Karpas-422 (cell line): ENCODE measurements at regions not wholly inside any gene's neighbourhood (a gene's known extent, or its start where the extent isn't known, plus 50 kb on each side); places are given as distances from the start of the nearest gene placed in this dataset. TPM values are rescaled to one million over a fixed set of nuclear protein-coding genes. Genes with fewer than 3 reads are reported as not detected.

Source experiments
- DNase-seq: peaks from one replicate; pipeline ENCODE4 v3.0.0-alpha.2; 2015
- H2AFZ ChIP-seq: fragments of 200-600 bp; sonication (generic); 2 replicates; pipeline ENCODE4 v1.6.1; 2014; ENCODE audit warnings: antibody characterized with exemption, low read length, mixed read lengths
- H3K27ac ChIP-seq: fragments of 200-600 bp; sonication (generic); 2 replicates; pipeline ENCODE4 v1.5.1; 2014; ENCODE audit warnings: mild to moderate bottlenecking, low read length, moderate library complexity
- H3K27me3 ChIP-seq: fragments of 200-600 bp; sonication (generic); 2 replicates; pipeline ENCODE4 v1.6.1; 2014; ENCODE audit warnings: low read length, mixed read lengths
- H3K36me3 ChIP-seq: fragments of 200-600 bp; sonication (generic); 2 replicates; pipeline ENCODE4 v1.6.1; 2014; ENCODE audit warnings: low read length, mixed read lengths; ENCODE audit not compliant: insufficient read depth
- H3K4me1 ChIP-seq: fragments of 200-600 bp; sonication (generic); 2 replicates; pipeline ENCODE4 v1.6.1; 2014; ENCODE audit warnings: mild to moderate bottlenecking, low read length, mixed read lengths
- H3K4me2 ChIP-seq: fragments of 200-600 bp; sonication (generic); 2 replicates; pipeline ENCODE4 v1.6.1; 2014; ENCODE audit warnings: low read length, low read depth, mild to moderate bottlenecking; ENCODE audit not compliant: poor library complexity, severe bottlenecking
- H3K4me3 ChIP-seq: fragments of 200-600 bp; sonication (generic); 2 replicates; pipeline ENCODE4 v1.5.1; 2014; ENCODE audit warnings: mild to moderate bottlenecking, antibody characterized with exemption, low read length, mixed read lengths
- H3K79me2 ChIP-seq: fragments of 200-600 bp; sonication (generic); 2 replicates; pipeline ENCODE4 v1.6.1; 2014; ENCODE audit warnings: mild to moderate bottlenecking, low read length, mixed read lengths
- H3K9ac ChIP-seq: fragments of 200-600 bp; sonication (generic); 2 replicates; pipeline ENCODE4 v1.6.0; 2014; ENCODE audit warnings: low read length
- H3K9me2 ChIP-seq: fragments of 200-600 bp; sonication (generic), shearing (Covaris generic); replicated peaks from 2 replicates; pipeline ENCODE4 v1.6.0; 2014; ENCODE audit warnings: mild to moderate bottlenecking, low read length, moderate library complexity; ENCODE audit not compliant: insufficient read depth
- H3K9me3 ChIP-seq: fragments of 300-700, 200-600 bp; sonication (generic); 2 replicates; pipeline ENCODE4 v1.6.1; 2014; ENCODE audit warnings: low read length, mixed read lengths
- H4K20me1 ChIP-seq: fragments of 200-600 bp; sonication (generic); 2 replicates; pipeline ENCODE4 v1.6.1; 2014; ENCODE audit warnings: mild to moderate bottlenecking, antibody characterized with exemption, low read length, low read depth; ENCODE audit not compliant: insufficient read depth
- small RNA-seq: library from RNA; depleted of rRNA; stranded (forward); fragments of <200 nt; gene quantifications from one replicate; pipeline ENCODE3, GENCODE V24; 2014

DNA sequence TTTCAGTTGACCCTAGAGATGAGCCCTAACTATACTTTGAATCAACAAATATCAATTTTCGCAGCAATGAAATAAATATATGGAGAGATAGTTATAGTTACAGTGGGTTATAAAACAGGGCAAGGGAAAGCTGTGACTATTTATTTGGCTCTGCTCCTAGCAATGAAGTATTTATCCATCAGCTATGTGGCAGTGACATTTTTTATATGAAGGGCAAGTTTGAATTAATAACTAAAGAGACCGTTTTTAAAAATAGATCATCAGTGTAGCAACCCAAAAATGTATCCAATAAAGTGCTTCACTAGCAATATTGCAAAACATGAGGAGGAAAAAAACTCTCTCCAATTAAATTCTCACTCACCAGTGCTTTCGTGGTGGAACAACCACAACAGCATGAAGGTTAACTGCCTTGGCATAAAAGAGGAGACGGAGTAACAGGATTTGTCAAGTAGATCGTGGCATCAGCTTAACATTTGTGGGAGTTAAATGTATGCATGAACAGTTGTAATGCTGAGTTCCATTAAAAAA is 58.1 kb upstream of the NUDT4 start:
- Histone ChIP-seq H4K20me1 (no peaks in the 10 kb centered on the region), H3K9me3 (no peaks in the 10 kb centered on the region), H3K36me3 (no peaks in the 10 kb centered on the region), H3K4me2 (no peak overlapping the region), H2AFZ (no peak overlapping the region), H3K4me3 (no peak overlapping the region), H3K79me2 (no peaks in the 10 kb centered on the region), H3K27ac (no peak overlapping the region), H3K9ac (no peak overlapping the region), H3K4me1 (no peaks in the 10 kb centered on the region), H3K27me3 (no peaks in the 10 kb centered on the region), H3K9me2 (no peaks in the 10 kb centered on the region)
- DNase-seq, result no peak

DNA sequence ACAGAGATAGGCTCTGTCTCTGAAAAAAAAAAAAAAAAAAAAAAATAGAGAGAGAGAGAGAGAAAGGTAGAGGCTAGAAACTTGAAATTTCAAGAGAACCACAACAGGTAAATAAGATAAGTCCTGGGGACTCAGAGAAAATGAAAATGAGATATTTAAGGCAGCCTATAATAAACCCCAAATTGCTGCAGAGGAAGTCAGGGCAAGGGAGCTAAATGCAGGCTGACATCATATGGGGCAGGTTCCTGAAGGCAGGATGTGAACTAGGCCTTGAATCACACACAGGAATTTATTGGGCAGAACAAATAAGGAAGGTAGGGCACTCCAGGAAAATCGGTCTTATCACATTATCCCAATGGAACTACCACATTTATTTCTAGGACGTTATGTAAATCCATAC is 54.9 kb upstream of the NUDT4 start:
- Histone ChIP-seq H2AFZ (no peak overlapping the region), H3K4me2 (no peak overlapping the region), H3K9me3 (no peaks in the 10 kb centered on the region), H3K27ac (no peak overlapping the region), H3K79me2 (no peaks in the 10 kb centered on the region), H3K9me2 (no peaks in the 10 kb centered on the region), H3K4me3 (no peak overlapping the region), H4K20me1 (no peaks in the 10 kb centered on the region), H3K4me1 (no peaks in the 10 kb centered on the region), H3K9ac (no peak overlapping the region), H3K27me3 (no peaks in the 10 kb centered on the region), H3K36me3 (no peaks in the 10 kb centered on the region)
- DNase-seq, result no peak

DNA sequence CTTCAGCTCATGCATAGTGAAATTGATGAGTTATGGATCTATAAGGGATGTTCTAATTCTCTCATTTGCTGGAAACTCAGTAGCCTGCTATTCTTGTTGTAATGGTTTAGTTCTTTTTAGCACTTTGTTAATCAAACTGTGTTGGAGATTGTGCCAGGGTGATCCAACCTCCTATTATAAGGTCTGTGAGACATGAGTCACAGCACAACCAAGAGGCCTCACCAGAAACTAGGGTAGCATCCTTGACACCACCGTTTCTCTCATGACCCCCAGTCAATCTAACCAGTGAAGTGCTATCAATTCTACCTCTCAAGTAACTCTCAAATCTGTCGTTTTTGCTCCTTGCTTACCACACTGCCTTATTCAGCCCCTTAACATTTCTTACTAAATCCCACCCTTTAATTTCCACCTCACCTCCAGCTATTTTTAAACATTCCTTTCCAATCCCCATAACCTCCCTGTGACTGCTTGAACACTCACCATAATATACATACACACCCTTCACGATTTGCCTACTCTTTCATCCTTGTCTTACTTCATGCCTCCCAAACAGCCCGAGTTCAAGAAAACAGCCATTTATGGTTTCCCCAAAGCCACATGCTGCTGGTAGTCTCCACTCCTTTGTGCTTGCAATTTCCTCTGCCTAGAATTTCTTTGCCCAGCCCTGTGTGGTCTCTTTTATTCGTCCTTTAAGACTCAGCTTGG is 53.9 kb upstream of the NUDT4 start:
- Histone ChIP-seq H3K27me3 (no peaks in the 10 kb centered on the region), H4K20me1 (no peaks in the 10 kb centered on the region), H3K4me1 (no peaks in the 10 kb centered on the region), H3K4me3 (no peak overlapping the region), H3K4me2 (no peak overlapping the region), H2AFZ (no peak overlapping the region), H3K79me2 (no peaks in the 10 kb centered on the region), H3K36me3 (no peaks in the 10 kb centered on the region), H3K9ac (no peak overlapping the region), H3K9me3 (no peaks in the 10 kb centered on the region), H3K9me2 (no peaks in the 10 kb centered on the region), H3K27ac (no peak overlapping the region)
- no peak for DNase-seq

DNA sequence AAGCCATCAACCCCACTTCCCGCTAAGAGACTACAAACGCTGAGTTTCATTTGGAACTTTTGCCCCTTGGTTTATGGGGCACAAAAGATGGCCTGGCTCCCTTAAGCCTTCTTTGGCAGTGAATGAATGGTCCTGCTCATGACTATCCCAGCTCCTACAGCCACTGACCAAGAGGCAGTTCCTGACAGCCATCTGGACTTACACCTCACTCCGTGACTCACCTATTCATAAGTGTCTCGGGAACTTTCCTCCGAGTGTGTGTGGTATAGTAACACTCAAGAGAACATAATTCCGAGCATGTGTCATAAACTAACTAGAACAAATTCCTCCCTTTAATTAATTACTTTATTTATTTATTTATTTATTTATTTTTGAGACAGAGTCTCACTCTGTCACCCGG is 51.9 kb upstream of the NUDT4 start:
- DNase-seq, result no peak
- H3K4me3 ChIP-seq, result no peak overlapping the region
- H3K9me3 ChIP-seq, result no peaks in the 10 kb centered on the region
- no peak overlapping the region for H3K27ac ChIP-seq
- no peaks in the 10 kb centered on the region for H3K9me2 ChIP-seq
- no peaks in the 10 kb centered on the region for H3K36me3 ChIP-seq
- H3K4me1 ChIP-seq, result no peaks in the 10 kb centered on the region
- no peak overlapping the region for H3K9ac ChIP-seq
- no peaks in the 10 kb centered on the region for H3K27me3 ChIP-seq
- H3K79me2 ChIP-seq, result no peaks in the 10 kb centered on the region
- no peaks in the 10 kb centered on the region for H4K20me1 ChIP-seq
- no peak overlapping the region for H2AFZ ChIP-seq
- no peak overlapping the region for H3K4me2 ChIP-seq

Small RNA genes lying in the stretch of these regions (small RNA-seq; reads per million reads assigned to genes)
- not detected for gene RF00019
- gene RF00284, result 0.55 reads per million, percentile 12 among the genes with 10 or more reads in this experiment
- not detected for gene RPL41P5
